T-cell (primary cell): ENCODE measurements at regions not wholly inside any gene's neighbourhood (a gene's known extent, or its start where the extent isn't known, plus 50 kb on each side); places are given as distances from the start of the nearest gene placed in this dataset.

Source experiments
- ATAC-seq, 4 experiments: fragments of 200-7000 bp in 3 of 4; fragments of 150-1000 bp in 1 of 4; cut with Tn5 transposase; replicated peaks in 1 of 4; 1 replicate in 3 of 4; 2 replicates in 1 of 4; pipeline ENCODE4 v1.10.0; 2021; ENCODE audit warnings: moderate library complexity in 3 of 4, mild to moderate bottlenecking in 2 of 4, moderate number of reproducible peaks in 1 of 4
- CTCF ChIA-PET, 2 donors: fragments of 300-600 bp; sonication (Branson Sonifier 250); formaldehyde crosslinking; loops; one replicate each; lab custom pipeline; 2022; ENCODE audit warnings: antibody characterized with exemption in 2 of 2; lab: Charles Lee
- POLR2A ChIA-PET, 2 donors: fragments of 300-600 bp; sonication (Branson Sonifier 250); formaldehyde crosslinking; loops; one replicate each; lab custom pipeline; 2022; ENCODE audit warnings: antibody characterized with exemption in 2 of 2; lab: Charles Lee
- DNase-seq, 35 experiments: peaks; one replicate each; pipeline versions ENCODE4 v3.0.0 to v3.0.0-alpha.2; 2013 to 2023
- H3K27ac ChIP-seq: one replicate; pipeline ENCODE4 v1.5.1; 2013; ENCODE audit warnings: low read length
- H3K27me3 ChIP-seq, 2 experiments: replicated peaks in 1 of 2; 1 replicate in 1 of 2; 2 replicates in 1 of 2; pipeline versions ENCODE4 v1.6.1 to v1.7.0; 2013; ENCODE audit warnings: low read length in 1 of 2, mixed read lengths in 1 of 2; ENCODE audit not compliant: control insufficient read depth in 2 of 2, insufficient read depth in 2 of 2; ENCODE audit errors: extremely low read depth in 1 of 2
- H3K36me3 ChIP-seq, 2 donors: 1 replicate in 1 of 2; 2 replicates in 1 of 2; pipeline versions ENCODE4 v1.6.1 to v1.7.0; 2013; ENCODE audit warnings: low read length in 1 of 2; ENCODE audit not compliant: control insufficient read depth in 2 of 2, insufficient read depth in 1 of 2; ENCODE audit errors: extremely low read depth in 1 of 2
- H3K4me1 ChIP-seq, 2 experiments: 1 replicate in 1 of 2; 2 replicates in 1 of 2; pipeline versions ENCODE4 v1.6.1 to v1.7.0; 2013; ENCODE audit warnings: low read length in 2 of 2, mixed read lengths in 1 of 2; ENCODE audit not compliant: insufficient read depth in 2 of 2, control insufficient read depth in 1 of 2; ENCODE audit errors: extremely low read depth in 1 of 2
- H3K4me3 ChIP-seq, 2 donors: 1 replicate in 1 of 2; 2 replicates in 1 of 2; pipeline versions ENCODE4 v1.5.1 to v1.7.0; 2013; ENCODE audit warnings: mild to moderate bottlenecking in 2 of 2, low read length in 1 of 2, moderate library complexity in 1 of 2; ENCODE audit not compliant: control insufficient read depth in 1 of 2; ENCODE audit errors: extremely low read depth in 1 of 2
- H3K9me3 ChIP-seq: 2 replicates; pipeline ENCODE4 v1.7.0; 2013
- H3K27ac Mint-ChIP-seq, 2 donors: one replicate each; pipeline ENCODE4 v1.8.0; 2020 to 2021; ENCODE audit warnings: mild to moderate bottlenecking in 2 of 2, mixed read lengths in 2 of 2
- H3K27me3 Mint-ChIP-seq, 2 donors: one replicate each; pipeline ENCODE4 v1.8.0; 2021 to 2022; ENCODE audit warnings: mixed read lengths in 2 of 2
- H3K36me3 Mint-ChIP-seq: one replicate; pipeline ENCODE4 v1.8.0; 2021; ENCODE audit warnings: mixed read lengths
- H3K4me1 Mint-ChIP-seq, 3 donors: one replicate each; pipeline ENCODE4 v1.8.0; 2020 to 2022; ENCODE audit warnings: mixed read lengths in 3 of 3, mild to moderate bottlenecking in 1 of 3
- H3K4me3 Mint-ChIP-seq, 3 donors: one replicate each; pipeline ENCODE4 v1.8.0; 2020 to 2022; ENCODE audit warnings: mild to moderate bottlenecking in 3 of 3, mixed read lengths in 3 of 3, moderate library complexity in 3 of 3
- H3K9me3 Mint-ChIP-seq, 3 donors: one replicate each; pipeline ENCODE4 v1.8.0; 2020 to 2022; ENCODE audit warnings: mixed read lengths in 3 of 3
- WGBS: methylation state at CpG from one replicate; pipeline ENCODE4 v1.1.5; 2013; ENCODE audit warnings: missing lambda C conversion rate; ENCODE audit not compliant: insufficient coverage; 5-methylcytosine and 5-hydroxymethylcytosine counted together

- Mint-ChIP-seq H3K4me1 (peaks cover 21 to 29% (median 24%) of the 10 kb centered on the region in 3 donors), H3K36me3 (no peaks in the 10 kb centered on the region), H3K27me3 (peaks cover 0 to 6% of the 10 kb centered on the region in 2 donors), H3K27ac (no peak overlapping the region), H3K4me3 (no peak overlapping the region), H3K9me3 (no peaks in the 10 kb centered on the region)
- no peak for ATAC-seq
- POLR2A ChIA-PET, result no interaction called here
- DNase-seq, result no peak
- no peak overlapping the region for H3K4me3 ChIP-seq
- H3K4me1 ChIP-seq, result peaks cover 4 to 15% of the 10 kb centered on the region in 2 experiments
- H3K27me3 ChIP-seq, result no peaks in the 10 kb centered on the region
- no peaks in the 10 kb centered on the region for H3K9me3 ChIP-seq
- WGBS, result 90% methylated on average over 3 of the region's 3 CpGs
- H3K27ac ChIP-seq, result no peak overlapping the region
- no peaks in the 10 kb centered on the region for H3K36me3 ChIP-seq
- CTCF ChIA-PET, result no interaction called here
Measured at GRCh38 chr4:145302725-145303124, 122.3 kb upstream of the OTUD4 start.

- H3K4me3 Mint-ChIP-seq, result no peak overlapping the region
- ATAC-seq (no peak), DNase-seq (no peak)
- no peaks in the 10 kb centered on the region for H3K9me3 Mint-ChIP-seq
- Histone ChIP-seq H3K9me3 (no peaks in the 10 kb centered on the region), H3K27ac (no peak overlapping the region), H3K4me3 (no peak overlapping the region), H3K27me3 (no peaks in the 10 kb centered on the region), H3K4me1 (peaks cover 4 to 12% of the 10 kb centered on the region in 2 experiments), H3K36me3 (no peaks in the 10 kb centered on the region)
- CTCF ChIA-PET, result no interaction called here
- POLR2A ChIA-PET, result no interaction called here
- peaks cover 2 to 11% of the 10 kb centered on the region in 2 donors for H3K27me3 Mint-ChIP-seq
- WGBS, result 94% methylated on average over 3 of the region's 4 CpGs
- H3K36me3 Mint-ChIP-seq, result no peaks in the 10 kb centered on the region
- H3K27ac Mint-ChIP-seq, result no peak overlapping the region
- peaks cover 13 to 18% (median 16%) of the 10 kb centered on the region in 3 donors for H3K4me1 Mint-ChIP-seq
Measured at GRCh38 chr4:145301386-145302080, 121.1 kb upstream of the OTUD4 start.

GRCh38 chr4:145299380-145300076, 119.1 kb upstream of the OTUD4 start:
- Histone ChIP-seq H3K4me3 (no peak overlapping the region), H3K36me3 (no peaks in the 10 kb centered on the region), H3K9me3 (no peaks in the 10 kb centered on the region), H3K4me1 (peaks cover 4 to 12% of the 10 kb centered on the region in 2 experiments), H3K27ac (no peak overlapping the region), H3K27me3 (no peaks in the 10 kb centered on the region)
- no peaks in the 10 kb centered on the region for H3K9me3 Mint-ChIP-seq
- DNase-seq (peak in 28 of 35 experiments; percentile 1 to 52 (median 17)), ATAC-seq (peak; percentile 48 to 94 (median 54))
- H3K36me3 Mint-ChIP-seq, result no peaks in the 10 kb centered on the region
- peaks cover 13 to 16% (median 16%) of the 10 kb centered on the region in 3 donors for H3K4me1 Mint-ChIP-seq
- ChIA-PET POLR2A (no interaction called here), CTCF (no interaction called here)
- peaks cover 7 to 20% of the 10 kb centered on the region in 2 donors for H3K27me3 Mint-ChIP-seq
- WGBS, result 0% methylated on average over 1 of the region's 5 CpGs
- peak overlapping the region in 1 of 3 donors; percentile 39 for H3K4me3 Mint-ChIP-seq
- H3K27ac Mint-ChIP-seq, result no peak overlapping the region

GRCh38 chr4:145298885-145299284, 118.5 kb upstream of the OTUD4 start:
- Histone ChIP-seq H3K4me1 (peaks cover 4 to 12% of the 10 kb centered on the region in 2 experiments), H3K27me3 (no peaks in the 10 kb centered on the region), H3K36me3 (no peaks in the 10 kb centered on the region), H3K9me3 (no peaks in the 10 kb centered on the region), H3K4me3 (no peak overlapping the region), H3K27ac (no peak overlapping the region)
- H3K36me3 Mint-ChIP-seq, result no peaks in the 10 kb centered on the region
- POLR2A ChIA-PET, result no interaction called here
- peaks cover 7 to 20% of the 10 kb centered on the region in 2 donors for H3K27me3 Mint-ChIP-seq
- no peak overlapping the region for H3K4me3 Mint-ChIP-seq
- H3K9me3 Mint-ChIP-seq, result no peaks in the 10 kb centered on the region
- H3K27ac Mint-ChIP-seq, result no peak overlapping the region
- H3K4me1 Mint-ChIP-seq, result peaks cover 13 to 16% (median 16%) of the 10 kb centered on the region in 3 donors
- WGBS, result 40% methylated on average over 1 of the region's 2 CpGs
- DNase-seq, result no peak
- ATAC-seq, result no peak
- CTCF ChIA-PET, result no interaction called here

- H3K36me3 ChIP-seq, result no peaks in the 10 kb centered on the region
- H3K27me3 Mint-ChIP-seq, result peaks cover 7 to 15% of the 10 kb centered on the region in 2 donors
- H3K4me1 ChIP-seq, result peaks cover 4 to 12% of the 10 kb centered on the region in 2 experiments
- no peak overlapping the region for H3K27ac ChIP-seq
- DNase-seq (no peak), ATAC-seq (no peak)
- no peak overlapping the region for H3K27ac Mint-ChIP-seq
- no peaks in the 10 kb centered on the region for H3K27me3 ChIP-seq
- H3K9me3 Mint-ChIP-seq, result no peaks in the 10 kb centered on the region
- no peaks in the 10 kb centered on the region for H3K9me3 ChIP-seq
- no peak overlapping the region for H3K4me3 Mint-ChIP-seq
- ChIA-PET CTCF (no interaction called here), POLR2A (no interaction called here)
- H3K4me1 Mint-ChIP-seq, result peaks cover 13 to 16% (median 16%) of the 10 kb centered on the region in 3 donors
- H3K4me3 ChIP-seq, result no peak overlapping the region
- no peaks in the 10 kb centered on the region for H3K36me3 Mint-ChIP-seq
Measured at GRCh38 chr4:145297556-145297955, 117.2 kb upstream of the OTUD4 start.

GRCh38 chr4:145295547-145295946, 115.2 kb upstream of the OTUD4 start:
- ChIA-PET POLR2A (no interaction called here), CTCF (no interaction called here)
- Mint-ChIP-seq H3K4me1 (peaks cover 13 to 16% (median 16%) of the 10 kb centered on the region in 3 donors), H3K9me3 (no peaks in the 10 kb centered on the region), H3K27ac (no peak overlapping the region), H3K4me3 (no peak overlapping the region), H3K27me3 (peaks cover 11 to 14% of the 10 kb centered on the region in 2 donors), H3K36me3 (no peaks in the 10 kb centered on the region)
- no peak overlapping the region for H3K4me3 ChIP-seq
- WGBS, result no CpG with 5 or more reads among the region's 1 CpG
- H3K36me3 ChIP-seq, result no peaks in the 10 kb centered on the region
- DNase-seq (no peak), ATAC-seq (no peak)
- H3K9me3 ChIP-seq, result no peaks in the 10 kb centered on the region
- no peak overlapping the region for H3K27ac ChIP-seq
- H3K4me1 ChIP-seq, result peaks cover 4 to 12% of the 10 kb centered on the region in 2 experiments
- H3K27me3 ChIP-seq, result no peaks in the 10 kb centered on the region
